ENCODE measurements at regions not wholly inside any gene's neighbourhood (a gene's known extent, or its start where the extent isn't known, plus 50 kb on each side); places are given as distances from the start of the nearest gene placed in this dataset.

GRCh38 chr13:22765547-22765946 lies 415.2 kb upstream of the SGCG start:
- H3K9ac ChIP-seq (ENCODE audit: low read depth in 1 of 2, low read length in 2 of 2) = no peak overlapping the region

GRCh38 chr13:22770891-22771290 lies 409.9 kb upstream of the SGCG start:
- no peak overlapping the region for H3K9ac ChIP-seq (ENCODE audit: low read depth in 1 of 2, low read length in 2 of 2)
- no peak overlapping the region for H3K27ac ChIP-seq (ENCODE audit: low read depth, low read length)
- H3K36me3 ChIP-seq (ENCODE audit: control insufficient read depth in 1 of 2, insufficient read depth in 2 of 2, low read length in 2 of 2) = no peaks in the 10 kb centered on the region
- no peaks in the 10 kb centered on the region for H3K27me3 ChIP-seq (ENCODE audit: control insufficient read depth in 1 of 2, insufficient read depth in 2 of 2, low read length in 2 of 2)
- no peak overlapping the region for H3K4me3 ChIP-seq (ENCODE audit: low read depth in 1 of 2, low read length in 2 of 2)
- H3K9me3 ChIP-seq (ENCODE audit: control insufficient read depth in 1 of 2, low read length in 2 of 2) = no peaks in the 10 kb centered on the region
- H3K4me1 ChIP-seq (ENCODE audit: control insufficient read depth in 1 of 2, insufficient read depth in 2 of 2, low read length in 2 of 2) = no peaks in the 10 kb centered on the region

More at GRCh38 chr13:22765547-22765946, 415.2 kb upstream of the SGCG start:
- no peaks in the 10 kb centered on the region for H3K9me3 ChIP-seq (ENCODE audit: control insufficient read depth in 1 of 2, low read length in 2 of 2)
- no peak overlapping the region for H3K27ac ChIP-seq (ENCODE audit: low read depth, low read length)
- H3K4me1 ChIP-seq (ENCODE audit: control insufficient read depth in 1 of 2, insufficient read depth in 2 of 2, low read length in 2 of 2) = no peaks in the 10 kb centered on the region
- no peaks in the 10 kb centered on the region for H3K27me3 ChIP-seq (ENCODE audit: control insufficient read depth in 1 of 2, insufficient read depth in 2 of 2, low read length in 2 of 2)
- H3K36me3 ChIP-seq (ENCODE audit: control insufficient read depth in 1 of 2, insufficient read depth in 2 of 2, low read length in 2 of 2) = no peaks in the 10 kb centered on the region
- H3K4me3 ChIP-seq (ENCODE audit: low read depth in 1 of 2, low read length in 2 of 2) = no peak overlapping the region

GRCh38 chr13:22773465-22773864 lies 407.3 kb upstream of the SGCG start:
- no peak overlapping the region for H3K4me3 ChIP-seq (ENCODE audit: low read depth in 1 of 2, low read length in 2 of 2)
- H3K4me1 ChIP-seq (ENCODE audit: control insufficient read depth in 1 of 2, insufficient read depth in 2 of 2, low read length in 2 of 2) = no peaks in the 10 kb centered on the region
- no peaks in the 10 kb centered on the region for H3K36me3 ChIP-seq (ENCODE audit: control insufficient read depth in 1 of 2, insufficient read depth in 2 of 2, low read length in 2 of 2)
- H3K27me3 ChIP-seq (ENCODE audit: control insufficient read depth in 1 of 2, insufficient read depth in 2 of 2, low read length in 2 of 2) = no peaks in the 10 kb centered on the region
- H3K27ac ChIP-seq (ENCODE audit: low read depth, low read length) = no peak overlapping the region
- H3K9me3 ChIP-seq (ENCODE audit: control insufficient read depth in 1 of 2, low read length in 2 of 2) = no peaks in the 10 kb centered on the region
- no peak overlapping the region for H3K9ac ChIP-seq (ENCODE audit: low read depth in 1 of 2, low read length in 2 of 2)

- no peaks in the 10 kb centered on the region for H3K27me3 ChIP-seq (ENCODE audit: control insufficient read depth in 1 of 2, insufficient read depth in 2 of 2, low read length in 2 of 2)
- no peak overlapping the region for H3K27ac ChIP-seq (ENCODE audit: low read depth, low read length)
- H3K9me3 ChIP-seq (ENCODE audit: control insufficient read depth in 1 of 2, low read length in 2 of 2) = no peaks in the 10 kb centered on the region
- no peaks in the 10 kb centered on the region for H3K36me3 ChIP-seq (ENCODE audit: control insufficient read depth in 1 of 2, insufficient read depth in 2 of 2, low read length in 2 of 2)
- no peak overlapping the region for H3K9ac ChIP-seq (ENCODE audit: low read depth in 1 of 2, low read length in 2 of 2)
- H3K4me1 ChIP-seq (ENCODE audit: control insufficient read depth in 1 of 2, insufficient read depth in 2 of 2, low read length in 2 of 2) = no peaks in the 10 kb centered on the region
- H3K4me3 ChIP-seq (ENCODE audit: low read depth in 1 of 2, low read length in 2 of 2) = no peak overlapping the region
These were observed 404.2 kb upstream of the SGCG start for GRCh38 chr13:22776394-22777186.

- Histone ChIP-seq H3K36me3 (ENCODE audit: control insufficient read depth in 1 of 2, insufficient read depth in 2 of 2, low read length in 2 of 2) (no peaks in the 10 kb centered on the region), H3K27me3 (ENCODE audit: control insufficient read depth in 1 of 2, insufficient read depth in 2 of 2, low read length in 2 of 2) (no peaks in the 10 kb centered on the region), H3K9me3 (ENCODE audit: control insufficient read depth in 1 of 2, low read length in 2 of 2) (no peaks in the 10 kb centered on the region), H3K4me1 (ENCODE audit: control insufficient read depth in 1 of 2, insufficient read depth in 2 of 2, low read length in 2 of 2) (no peaks in the 10 kb centered on the region), H3K9ac (ENCODE audit: low read depth in 1 of 2, low read length in 2 of 2) (no peak overlapping the region), H3K4me3 (ENCODE audit: low read depth in 1 of 2, low read length in 2 of 2) (no peak overlapping the region), H3K27ac (ENCODE audit: low read depth, low read length) (no peak overlapping the region)
These were observed 403.6 kb upstream of the SGCG start for GRCh38 chr13:22777207-22777606.

- Histone ChIP-seq H3K27me3 (ENCODE audit: control insufficient read depth in 1 of 2, insufficient read depth in 2 of 2, low read length in 2 of 2) (peaks cover 0 to 4% of the 10 kb centered on the region in 2 donors), H3K9me3 (ENCODE audit: control insufficient read depth in 1 of 2, low read length in 2 of 2) (no peaks in the 10 kb centered on the region), H3K27ac (ENCODE audit: low read depth, low read length) (no peak overlapping the region), H3K4me1 (ENCODE audit: control insufficient read depth in 1 of 2, insufficient read depth in 2 of 2, low read length in 2 of 2) (no peaks in the 10 kb centered on the region), H3K4me3 (ENCODE audit: low read depth in 1 of 2, low read length in 2 of 2) (no peak overlapping the region), H3K9ac (ENCODE audit: low read depth in 1 of 2, low read length in 2 of 2) (no peak overlapping the region), H3K36me3 (ENCODE audit: control insufficient read depth in 1 of 2, insufficient read depth in 2 of 2, low read length in 2 of 2) (no peaks in the 10 kb centered on the region)
These were observed 391.7 kb upstream of the SGCG start for GRCh38 chr13:22789027-22789593.

- no peak overlapping the region for H3K27ac ChIP-seq (ENCODE audit: low read depth, low read length)
- H3K36me3 ChIP-seq (ENCODE audit: control insufficient read depth in 1 of 2, insufficient read depth in 2 of 2, low read length in 2 of 2) = no peaks in the 10 kb centered on the region
- no peaks in the 10 kb centered on the region for H3K4me1 ChIP-seq (ENCODE audit: control insufficient read depth in 1 of 2, insufficient read depth in 2 of 2, low read length in 2 of 2)
- no peak overlapping the region for H3K4me3 ChIP-seq (ENCODE audit: low read depth in 1 of 2, low read length in 2 of 2)
- no peaks in the 10 kb centered on the region for H3K9me3 ChIP-seq (ENCODE audit: control insufficient read depth in 1 of 2, low read length in 2 of 2)
- H3K27me3 ChIP-seq (ENCODE audit: control insufficient read depth in 1 of 2, insufficient read depth in 2 of 2, low read length in 2 of 2) = peaks cover 0 to 8% of the 10 kb centered on the region in 2 donors
- no peak overlapping the region for H3K9ac ChIP-seq (ENCODE audit: low read depth in 1 of 2, low read length in 2 of 2)
These were observed 390.9 kb upstream of the SGCG start for GRCh38 chr13:22789916-22790315.

GRCh38 chr13:22793598-22794134 lies 387.1 kb upstream of the SGCG start:
- H3K9me3 ChIP-seq (ENCODE audit: control insufficient read depth in 1 of 2, low read length in 2 of 2) = no peaks in the 10 kb centered on the region
- no peak overlapping the region for H3K4me3 ChIP-seq (ENCODE audit: low read depth in 1 of 2, low read length in 2 of 2)
- H3K27me3 ChIP-seq (ENCODE audit: control insufficient read depth in 1 of 2, insufficient read depth in 2 of 2, low read length in 2 of 2) = peaks cover 0 to 8% of the 10 kb centered on the region in 2 donors
- H3K36me3 ChIP-seq (ENCODE audit: control insufficient read depth in 1 of 2, insufficient read depth in 2 of 2, low read length in 2 of 2) = no peaks in the 10 kb centered on the region
- H3K4me1 ChIP-seq (ENCODE audit: control insufficient read depth in 1 of 2, insufficient read depth in 2 of 2, low read length in 2 of 2) = no peaks in the 10 kb centered on the region
- no peak overlapping the region for H3K27ac ChIP-seq (ENCODE audit: low read depth, low read length)
- H3K9ac ChIP-seq (ENCODE audit: low read depth in 1 of 2, low read length in 2 of 2) = no peak overlapping the region

GRCh38 chr13:22800526-22801401 lies 380.0 kb upstream of the SGCG start:
- Histone ChIP-seq H3K4me1 (ENCODE audit: control insufficient read depth in 1 of 2, insufficient read depth in 2 of 2, low read length in 2 of 2) (no peaks in the 10 kb centered on the region), H3K36me3 (ENCODE audit: control insufficient read depth in 1 of 2, insufficient read depth in 2 of 2, low read length in 2 of 2) (no peaks in the 10 kb centered on the region), H3K27ac (ENCODE audit: low read depth, low read length) (no peak overlapping the region), H3K9me3 (ENCODE audit: control insufficient read depth in 1 of 2, low read length in 2 of 2) (no peaks in the 10 kb centered on the region), H3K27me3 (ENCODE audit: control insufficient read depth in 1 of 2, insufficient read depth in 2 of 2, low read length in 2 of 2) (no peaks in the 10 kb centered on the region), H3K4me3 (ENCODE audit: low read depth in 1 of 2, low read length in 2 of 2) (no peak overlapping the region), H3K9ac (ENCODE audit: low read depth in 1 of 2, low read length in 2 of 2) (no peak overlapping the region)

All from duodenal mucosa (tissue), 2 donors.